Mammary epithelial cell (primary cell): ENCODE measurements at regions not wholly inside any gene's neighbourhood (a gene's known extent, or its start where the extent isn't known, plus 50 kb on each side); places are given as distances from the start of the nearest gene placed in this dataset.

Source experiments
- EZH2 ChIP-seq: IDR thresholded peaks from 2 replicates; pipeline ENCODE4 v1.6.1; 2012; ENCODE audit warnings: low read length, inconsistent platforms, borderline replicate concordance
- TF ChIP-seq, protein P1 (sequence below), 2 donors: IDR thresholded peaks in 1 of 2; conservative IDR thresholded peaks in 1 of 2; 2 replicates each; pipeline ENCODE4 v1.5.1; 2011 to 2012; ENCODE audit warnings: inconsistent platforms in 2 of 2, low read length in 2 of 2, mild to moderate bottlenecking in 2 of 2, control low read depth in 1 of 2, low read depth in 1 of 2; ENCODE audit not compliant: insufficient read depth in 1 of 2; ENCODE audit errors: extremely low read depth in 1 of 2

DNA sequence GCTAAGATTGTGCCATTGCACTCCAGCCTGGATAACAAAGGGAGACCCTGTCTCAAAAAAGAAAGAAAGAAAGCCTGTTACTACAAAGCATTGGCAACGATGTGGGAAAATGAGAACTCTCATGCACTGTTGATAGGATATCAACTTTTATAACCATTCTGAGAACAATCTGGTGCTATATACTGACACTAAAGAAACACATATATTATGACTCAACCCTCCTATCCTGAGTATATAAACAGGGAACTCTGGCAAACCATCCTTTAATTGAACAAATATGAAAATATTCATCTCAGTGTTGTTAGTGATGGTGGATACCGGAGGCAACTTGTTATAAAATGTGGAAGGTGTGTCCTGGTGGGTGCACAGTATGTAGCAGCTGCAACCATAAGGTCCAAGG lies 53.0 kb upstream of the SOD3 start:
- TF ChIP-seq, protein P1, sequence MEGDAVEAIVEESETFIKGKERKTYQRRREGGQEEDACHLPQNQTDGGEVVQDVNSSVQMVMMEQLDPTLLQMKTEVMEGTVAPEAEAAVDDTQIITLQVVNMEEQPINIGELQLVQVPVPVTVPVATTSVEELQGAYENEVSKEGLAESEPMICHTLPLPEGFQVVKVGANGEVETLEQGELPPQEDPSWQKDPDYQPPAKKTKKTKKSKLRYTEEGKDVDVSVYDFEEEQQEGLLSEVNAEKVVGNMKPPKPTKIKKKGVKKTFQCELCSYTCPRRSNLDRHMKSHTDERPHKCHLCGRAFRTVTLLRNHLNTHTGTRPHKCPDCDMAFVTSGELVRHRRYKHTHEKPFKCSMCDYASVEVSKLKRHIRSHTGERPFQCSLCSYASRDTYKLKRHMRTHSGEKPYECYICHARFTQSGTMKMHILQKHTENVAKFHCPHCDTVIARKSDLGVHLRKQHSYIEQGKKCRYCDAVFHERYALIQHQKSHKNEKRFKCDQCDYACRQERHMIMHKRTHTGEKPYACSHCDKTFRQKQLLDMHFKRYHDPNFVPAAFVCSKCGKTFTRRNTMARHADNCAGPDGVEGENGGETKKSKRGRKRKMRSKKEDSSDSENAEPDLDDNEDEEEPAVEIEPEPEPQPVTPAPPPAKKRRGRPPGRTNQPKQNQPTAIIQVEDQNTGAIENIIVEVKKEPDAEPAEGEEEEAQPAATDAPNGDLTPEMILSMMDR (conservative IDR thresholded peaks at IDR 0.05 in 1 of 2, IDR thresholded peaks at IDR 0.05 in 1 of 2; ENCODE audit: extremely low read depth in 1 of 2, insufficient read depth in 1 of 2, low read depth in 1 of 2, low read length in 2 of 2): no peak
- no peak for TF ChIP-seq EZH2
